A172 (cell line): ENCODE measurements at regions not wholly inside any gene's neighbourhood (a gene's known extent, or its start where the extent isn't known, plus 50 kb on each side); places are given as distances from the start of the nearest gene placed in this dataset.
A peak's percentile ranks its signal among the peaks of the same experiment; 100 is the strongest.

Source experiments
- DNase-seq: peaks from one replicate; pipeline ENCODE4 v3.0.0-alpha.2; 2015; ENCODE audit warnings: low spot score

GRCh38 chr2:10985260-10985659, 73.5 kb downstream of the KCNF1 start:
- no peak for DNase-seq

- no peak for DNase-seq
These were observed 74.3 kb downstream of the KCNF1 start for GRCh38 chr2:10985901-10986535.

DNA sequence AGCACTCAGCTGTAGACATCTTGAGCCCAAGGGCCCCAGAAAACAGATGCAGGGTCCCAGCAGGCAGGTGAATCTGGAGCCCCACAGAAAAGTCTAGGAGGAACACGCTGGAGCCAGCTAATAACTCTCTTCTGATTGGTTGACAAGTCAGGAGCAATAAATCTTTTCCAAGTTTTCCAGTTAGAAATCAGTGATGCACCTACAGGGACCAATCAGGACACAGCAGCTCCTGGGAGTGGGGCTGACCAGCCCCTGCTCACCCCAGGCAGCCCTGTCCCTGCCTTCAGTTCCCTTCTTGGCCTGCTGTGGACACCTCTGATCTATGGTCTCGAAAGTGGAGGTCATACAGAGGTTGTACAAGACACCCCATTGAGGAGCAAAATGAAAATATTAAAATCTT, 75.7 kb downstream of the KCNF1 start:
- DNase-seq, result peak; percentile 8

DNA sequence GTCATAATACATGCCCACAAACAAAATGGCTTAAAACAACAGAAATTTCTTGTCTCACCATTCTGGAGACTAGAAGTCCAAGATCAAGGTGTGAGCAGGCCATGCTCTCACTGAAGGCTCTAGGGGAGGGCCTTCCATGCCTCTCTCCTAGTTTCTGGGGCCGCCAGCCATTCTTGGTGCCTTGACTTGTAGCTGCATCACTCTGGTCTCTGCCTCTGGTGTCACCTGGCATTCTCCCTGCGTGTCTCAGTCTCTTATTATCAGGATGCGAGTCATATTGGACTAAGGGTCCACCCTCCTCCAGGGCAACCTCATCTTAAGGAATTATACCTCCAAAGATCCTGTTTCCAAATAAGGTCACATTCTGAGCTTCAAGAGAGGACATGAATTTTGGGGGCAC, 76.1 kb downstream of the KCNF1 start:
- DNase-seq, result peak; percentile 49

DNA sequence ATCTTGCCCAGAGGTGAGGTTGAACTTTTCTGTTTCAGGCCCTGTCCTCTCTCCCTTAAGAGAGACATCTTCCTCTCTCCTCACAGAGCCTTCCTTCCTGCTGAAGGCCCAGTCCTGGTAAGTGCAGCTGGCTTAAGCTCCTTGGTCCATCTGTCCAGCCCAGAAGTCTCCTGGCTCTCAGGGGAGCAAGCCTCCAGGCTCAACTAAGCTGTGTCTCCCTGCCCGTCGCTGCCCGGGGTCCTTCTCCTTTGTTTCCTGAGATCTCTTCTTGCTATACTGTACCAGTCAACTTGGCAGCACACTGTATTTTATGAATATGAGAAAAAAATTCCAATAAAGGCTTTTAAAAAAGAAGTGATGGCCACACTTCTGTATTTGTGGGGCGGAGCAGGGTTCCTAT, 77.4 kb downstream of the KCNF1 start:
- no peak for DNase-seq

- DNase-seq, result no peak
These were observed 78.0 kb downstream of the KCNF1 start for GRCh38 chr2:10989782-10990181.

DNA sequence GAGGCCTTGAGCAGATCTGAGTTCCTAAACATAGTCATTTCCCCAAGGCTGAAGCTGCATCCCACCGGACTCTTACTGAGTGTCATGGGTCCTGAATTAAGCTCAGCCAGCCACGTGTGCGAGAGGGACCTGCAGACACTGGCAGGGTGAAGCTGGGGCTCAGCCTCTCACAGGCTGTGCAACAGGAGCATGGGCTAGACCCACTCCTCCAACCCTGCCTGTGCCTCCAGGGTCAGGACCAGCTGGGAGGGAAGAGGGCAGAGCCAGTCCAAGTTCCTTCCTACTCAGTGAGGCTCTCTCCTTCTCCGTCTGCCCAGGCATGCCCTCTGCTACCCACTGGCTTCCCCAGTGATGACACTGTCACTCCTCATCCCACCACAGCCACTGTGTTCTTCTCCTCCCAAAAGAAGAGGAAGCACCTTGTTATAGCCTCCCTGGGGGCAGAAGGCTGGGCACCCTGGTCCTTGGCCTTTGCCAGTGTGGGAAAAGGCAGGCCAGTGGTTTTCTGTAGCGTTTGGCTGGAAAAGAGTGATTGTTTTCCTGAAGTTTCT, 78.9 kb downstream of the KCNF1 start:
- DNase-seq, result no peak

DNA sequence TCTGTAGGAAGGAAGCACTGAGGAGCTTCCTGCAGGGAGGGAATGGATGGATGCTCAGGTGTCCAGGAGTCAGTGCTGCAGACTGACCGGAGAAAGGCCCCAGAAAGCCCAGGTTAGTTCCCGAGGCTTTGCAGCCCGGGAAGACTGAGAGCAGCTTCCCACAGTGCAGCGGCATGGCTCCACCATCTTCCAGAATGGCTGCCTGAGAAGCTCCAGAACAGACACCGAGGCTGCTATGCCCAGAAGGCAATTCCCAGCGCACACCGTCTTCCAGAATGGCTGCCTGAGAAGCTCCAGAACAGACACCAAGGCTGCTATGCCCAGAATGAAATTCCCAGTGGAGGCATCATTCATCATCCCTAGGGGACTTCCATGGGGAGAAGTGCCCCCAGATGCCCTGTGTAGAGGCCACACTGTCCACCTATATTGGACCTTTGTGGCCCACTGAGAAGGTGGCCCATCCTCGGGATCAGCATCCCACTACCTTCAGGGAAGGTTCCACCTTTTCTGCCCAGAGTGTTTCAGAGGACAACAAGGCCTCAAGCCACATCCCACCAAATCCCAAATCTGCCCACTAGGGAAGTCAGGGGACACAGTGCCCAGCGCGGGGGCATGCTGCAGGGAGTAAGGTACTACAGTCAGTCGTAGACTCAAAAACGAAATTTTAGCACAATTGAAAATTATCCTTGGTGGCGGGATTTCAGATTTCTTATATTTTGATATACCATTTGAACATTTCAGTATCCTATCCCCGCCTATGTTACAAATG, 80.5 kb downstream of the KCNF1 start:
- DNase-seq, result no peak

DNA sequence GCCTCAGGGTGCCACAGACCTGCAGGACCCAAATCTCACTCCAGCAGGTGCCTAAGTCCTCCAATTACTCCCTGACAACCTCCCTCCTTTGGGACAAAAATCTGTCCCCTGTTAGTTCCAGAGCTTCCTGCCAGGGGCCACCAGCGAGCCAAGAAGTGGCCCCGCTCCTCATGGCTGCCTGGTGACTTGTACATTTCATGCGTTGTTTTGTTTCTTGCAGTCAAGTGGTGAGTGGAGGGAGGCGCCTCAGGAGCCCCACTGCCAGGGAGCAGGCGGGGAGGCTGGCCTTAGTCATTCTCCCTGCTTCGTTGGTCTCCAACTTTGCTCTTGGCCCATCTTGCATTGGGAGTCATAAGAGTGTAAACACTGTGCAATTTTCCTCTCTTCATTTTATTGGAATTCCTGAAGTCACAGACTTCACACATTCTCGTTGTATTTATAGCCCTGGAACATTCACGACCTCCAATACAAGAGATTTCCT, 81.3 kb downstream of the KCNF1 start:
- DNase-seq, result peak; percentile 63

GRCh38 chr2:10995366-10995970, 83.7 kb downstream of the KCNF1 start:
- no peak for DNase-seq

DNA sequence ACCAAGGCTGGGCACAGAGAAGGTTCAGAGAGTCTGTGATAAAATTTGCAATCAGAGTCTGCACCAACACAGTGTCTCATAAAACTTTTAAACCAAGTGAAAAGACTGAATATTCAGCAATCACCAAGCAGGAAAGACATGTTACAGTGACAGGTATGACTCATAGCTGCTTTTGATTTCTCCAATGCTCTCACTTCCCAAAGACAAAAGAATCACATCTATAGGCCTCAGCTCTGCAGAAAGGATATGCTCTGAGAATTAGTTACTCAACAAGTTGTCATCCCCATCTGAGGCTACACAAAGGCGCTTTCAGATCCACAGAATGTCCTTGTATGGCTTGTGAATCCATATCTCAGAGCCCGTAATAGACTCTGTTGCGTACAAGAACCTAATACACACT, 92.5 kb downstream of the KCNF1 start:
- peak; percentile 67 for DNase-seq

GRCh38 chr2:11005032-11005431, 93.3 kb downstream of the KCNF1 start:
- no peak for DNase-seq

- no peak for DNase-seq
These were observed 94.5 kb downstream of the KCNF1 start for GRCh38 chr2:11006191-11006590.

- no peak for DNase-seq
These were observed 95.9 kb downstream of the KCNF1 start for GRCh38 chr2:11007331-11008264.

GRCh38 chr2:11008773-11009172, 97.0 kb downstream of the KCNF1 start:
- DNase-seq, result no peak

- no peak for DNase-seq
These were observed 97.4 kb downstream of the KCNF1 start for GRCh38 chr2:11009176-11009575.

DNA sequence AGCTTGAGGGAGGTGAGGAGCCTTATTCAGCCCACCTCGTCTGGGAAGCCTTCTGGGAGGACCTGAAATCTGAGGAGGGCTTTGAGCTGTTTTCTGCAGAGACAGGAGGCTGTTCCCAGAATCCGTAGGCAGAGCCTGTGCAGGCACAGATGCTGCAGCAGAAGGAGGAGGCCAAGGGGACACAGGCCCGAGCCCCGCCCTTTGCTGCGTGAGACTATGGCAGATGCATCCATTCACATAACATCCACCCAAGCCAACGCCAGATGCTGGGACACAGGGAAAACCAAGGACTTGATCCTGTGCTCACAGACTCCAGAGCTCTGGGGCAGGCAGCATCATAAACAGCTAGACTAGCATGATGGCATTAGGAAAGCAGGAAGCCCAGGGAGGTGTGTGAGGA, 98.2 kb downstream of the KCNF1 start:
- no peak for DNase-seq

GRCh38 chr2:11011359-11011758, 99.6 kb downstream of the KCNF1 start:
- no peak for DNase-seq

DNA sequence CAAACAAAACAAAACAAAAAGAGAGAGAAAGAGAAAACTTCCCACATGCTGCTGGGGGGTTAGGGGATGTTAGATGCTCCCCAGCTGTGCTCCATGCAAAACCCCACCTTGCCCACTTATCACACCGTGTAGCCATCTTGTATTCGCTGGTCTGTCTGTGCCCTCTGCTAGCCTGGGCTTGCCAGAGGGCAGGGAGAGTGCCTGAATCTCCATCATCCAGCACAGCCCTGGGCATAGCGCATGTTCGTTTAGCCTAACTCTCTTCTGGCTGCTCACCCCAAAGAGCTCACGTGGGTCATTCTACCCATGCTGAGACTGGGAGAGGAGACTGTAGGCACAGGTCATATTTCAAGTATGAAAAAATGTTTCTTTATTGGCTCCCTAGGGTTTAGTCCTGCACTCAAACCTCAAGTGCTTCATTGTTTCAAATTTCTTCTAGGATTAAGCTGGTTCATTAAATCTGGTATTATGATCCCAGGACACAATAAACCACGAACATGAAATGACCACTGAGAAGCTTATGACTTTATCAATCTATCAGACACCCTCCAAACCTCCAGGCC, 100.5 kb downstream of the KCNF1 start:
- DNase-seq, result no peak

DNA sequence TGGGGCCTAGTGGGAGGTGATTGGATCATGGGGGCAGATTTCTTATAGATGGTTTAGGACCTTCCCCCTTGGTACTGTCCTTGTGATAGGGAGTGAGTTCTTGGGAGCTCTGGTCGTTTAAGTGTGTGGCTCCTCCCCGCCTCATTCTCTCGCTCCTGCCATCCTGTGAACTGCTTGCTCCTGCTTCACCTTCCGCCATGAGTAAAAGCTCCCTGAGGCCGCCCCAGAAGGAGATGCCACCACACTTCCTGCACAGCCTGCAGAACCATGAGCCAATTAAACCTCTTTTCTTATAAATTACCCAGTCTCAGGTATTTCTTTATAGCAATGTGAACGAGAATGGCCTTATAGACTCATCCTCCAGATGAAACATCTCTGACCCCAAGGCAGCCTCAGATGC, 101.5 kb downstream of the KCNF1 start:
- DNase-seq, result no peak

- no peak for DNase-seq
These were observed 102.3 kb downstream of the KCNF1 start for GRCh38 chr2:11014026-11014425.
